HG02973 (cell line): ENCODE measurements at regions not wholly inside any gene's neighbourhood (a gene's known extent, or its start where the extent isn't known, plus 50 kb on each side); places are given as distances from the start of the nearest gene placed in this dataset.
"Not testable (repeated sequence)": the region's sequence is repeated elsewhere in the genome, so short reads cannot be mapped to it uniquely, and the experiment has no call there.

ENCODE experiments used
- ATAC-seq: cut with Tn5 transposase; IDR thresholded peaks from one replicate; pipeline ENCODE4 v1.9.1; 2021; ENCODE audit warnings: moderate library complexity; ENCODE audit not compliant: unreplicated experiment

GRCh38 chr9:107805201-107805600 lies 315.6 kb upstream of the KLF4 start:
- no peak for ATAC-seq

GRCh38 chr9:107794259-107794658 lies 304.7 kb upstream of the KLF4 start:
- ATAC-seq = no peak

GRCh38 chr9:107793541-107793940 lies 304.0 kb upstream of the KLF4 start:
- ATAC-seq = no peak

- ATAC-seq = no peak
Observed at GRCh38 chr9:107792596-107792995, 303.0 kb upstream of the KLF4 start.

GRCh38 chr9:107792006-107792405 lies 302.4 kb upstream of the KLF4 start:
- ATAC-seq = no peak

GRCh38 chr9:107789001-107789700 lies 299.6 kb upstream of the KLF4 start:
- ATAC-seq = no peak

- ATAC-seq = no peak
Observed at GRCh38 chr9:107786561-107786960, 297.0 kb upstream of the KLF4 start.

GRCh38 chr9:107784235-107784958 lies 294.8 kb upstream of the KLF4 start:
- ATAC-seq = no peak

- no peak for ATAC-seq
Observed at GRCh38 chr9:107782789-107783188, 293.2 kb upstream of the KLF4 start.

GRCh38 chr9:107782381-107782780 lies 292.8 kb upstream of the KLF4 start:
- no peak for ATAC-seq

GRCh38 chr9:107780960-107781359 lies 291.4 kb upstream of the KLF4 start:
- ATAC-seq = no peak

GRCh38 chr9:107779731-107780130 lies 290.2 kb upstream of the KLF4 start:
- no peak for ATAC-seq

GRCh38 chr9:107778661-107779060 lies 289.1 kb upstream of the KLF4 start:
- ATAC-seq = no peak

GRCh38 chr9:107774099-107774498 lies 284.5 kb upstream of the KLF4 start:
- ATAC-seq = not testable (repeated sequence)

- ATAC-seq = no peak
Observed at GRCh38 chr9:107772988-107773387, 283.4 kb upstream of the KLF4 start.

GRCh38 chr9:107770716-107771115 lies 281.1 kb upstream of the KLF4 start:
- ATAC-seq = no peak

GRCh38 chr9:107768224-107768623 lies 278.7 kb upstream of the KLF4 start:
- ATAC-seq = no peak

- ATAC-seq = no peak
Observed at GRCh38 chr9:107767711-107768110, 278.1 kb upstream of the KLF4 start.

- not testable (repeated sequence) for ATAC-seq
Observed at GRCh38 chr9:107763469-107763868, 273.9 kb upstream of the KLF4 start.

GRCh38 chr9:107761307-107761706 lies 271.7 kb upstream of the KLF4 start:
- no peak for ATAC-seq

GRCh38 chr9:107760469-107761242 lies 271.1 kb upstream of the KLF4 start:
- ATAC-seq = no peak

- no peak for ATAC-seq
Observed at GRCh38 chr9:107759823-107760166, 270.2 kb upstream of the KLF4 start.
